Fibroblast of skin of right biceps (primary cell): ENCODE measurements at regions not wholly inside any gene's neighbourhood (a gene's known extent, or its start where the extent isn't known, plus 50 kb on each side); places are given as distances from the start of the nearest gene placed in this dataset.
"Not testable (repeated sequence)": the region's sequence is repeated elsewhere in the genome, so short reads cannot be mapped to it uniquely, and the experiment has no call there.

ENCODE experiments used
- DNase-seq: peaks from one replicate; pipeline ENCODE4 v3.0.0-alpha.2; 2013

DNA sequence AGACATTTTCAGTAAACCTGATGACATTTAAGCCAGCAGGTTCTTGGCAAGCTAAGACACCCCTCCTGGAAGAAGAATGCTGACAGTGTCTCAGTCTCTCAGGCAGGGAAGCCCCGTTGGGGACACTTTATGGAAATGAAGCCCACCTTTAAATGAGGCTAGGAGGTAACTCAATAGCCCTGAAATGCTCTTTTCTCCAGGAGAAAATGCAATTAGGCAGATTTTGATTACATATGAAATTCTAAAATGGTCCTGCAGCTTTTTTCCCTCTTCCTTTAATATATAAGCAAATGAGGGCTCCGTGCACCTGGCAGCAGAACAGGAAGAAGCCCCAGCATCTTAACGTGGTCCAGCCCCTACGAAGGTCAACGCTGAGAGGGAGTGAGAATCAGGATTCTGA lies 65.8 kb upstream of the CHST15 start:
- no peak for DNase-seq

DNA sequence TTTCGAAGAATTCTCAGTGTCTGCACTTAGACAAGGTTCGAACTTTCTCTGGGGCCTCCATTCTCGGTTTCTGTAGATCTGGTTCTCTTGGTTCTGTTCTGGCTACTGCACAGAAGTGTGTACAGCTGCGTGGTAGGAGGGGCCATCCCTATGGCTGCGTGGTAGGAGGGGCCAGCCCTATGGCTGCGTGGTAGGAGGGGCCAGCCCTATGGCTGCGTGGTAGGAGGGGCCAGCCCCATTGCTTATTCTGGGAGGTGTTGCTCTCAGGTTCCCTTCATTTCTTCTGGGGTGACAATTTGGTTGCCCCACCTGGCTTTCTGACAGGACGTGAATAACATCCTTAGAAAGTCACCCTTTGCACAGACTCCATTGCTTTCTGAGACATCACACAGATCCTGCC lies 65.2 kb upstream of the CHST15 start:
- DNase-seq = no peak

DNA sequence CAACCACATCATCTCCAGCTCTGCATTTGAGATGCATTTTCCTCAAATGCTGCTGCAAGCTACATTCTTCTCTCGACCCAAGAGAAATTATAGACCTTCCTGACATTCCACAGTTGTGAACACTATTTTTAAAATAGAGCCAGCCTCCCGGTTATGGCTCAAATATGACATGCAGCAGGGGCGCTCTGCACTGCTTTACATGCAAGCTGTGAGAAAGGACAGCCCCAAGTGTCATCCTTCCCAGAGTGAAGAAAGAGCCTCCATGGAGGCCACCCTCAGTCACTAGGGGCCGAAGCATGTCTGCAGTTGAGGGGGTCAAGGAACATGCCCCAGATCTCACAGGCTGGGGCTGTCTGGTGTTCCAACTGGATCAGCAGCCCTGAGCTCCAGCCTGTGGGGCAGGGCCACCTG lies 63.9 kb upstream of the CHST15 start:
- peak; percentile 38 for DNase-seq

DNA sequence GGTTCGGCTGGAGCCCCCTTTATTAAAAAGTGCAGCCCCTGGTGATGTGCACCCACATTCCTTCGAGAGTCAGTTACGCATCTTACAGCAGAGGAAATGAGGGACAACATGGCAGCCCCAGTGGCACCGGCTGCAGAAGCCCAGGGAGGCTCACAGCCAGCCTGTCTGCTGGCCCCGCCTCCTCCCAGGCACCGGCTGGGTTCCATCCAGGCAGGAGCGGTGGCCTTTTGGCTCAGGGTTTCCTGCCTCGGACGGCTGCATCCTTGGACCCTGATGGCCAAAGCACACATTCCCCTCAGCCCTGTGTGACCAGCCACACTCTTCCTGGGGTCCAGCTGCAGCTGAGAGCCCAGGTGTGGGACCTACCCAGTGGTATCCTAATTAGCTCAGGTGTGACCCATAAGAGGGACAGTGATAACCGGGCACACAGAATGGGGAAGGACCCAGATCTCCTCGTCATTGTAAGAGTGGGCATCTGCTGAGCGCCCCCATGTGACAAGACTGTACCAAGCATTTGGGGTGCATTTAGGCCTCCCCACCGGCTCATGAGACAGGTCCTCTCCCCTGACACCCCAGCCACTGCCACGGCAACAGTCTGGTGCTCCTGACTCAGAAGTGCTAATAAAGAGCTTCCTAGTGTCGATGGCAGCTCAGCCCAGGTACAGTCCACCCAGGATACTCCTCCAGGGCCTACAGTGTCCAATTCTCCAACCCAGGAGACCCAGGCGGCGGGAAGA lies 63.3 kb upstream of the CHST15 start:
- no peak for DNase-seq

- DNase-seq = no peak
Measured at GRCh38 chr10:124155781-124156435, 62.5 kb upstream of the CHST15 start.

- peak; percentile 86 for DNase-seq
Measured at GRCh38 chr10:124153023-124153826, 59.8 kb upstream of the CHST15 start.

- DNase-seq = peak; percentile 56
Measured at GRCh38 chr10:124152139-124153022, 59.0 kb upstream of the CHST15 start.

DNA sequence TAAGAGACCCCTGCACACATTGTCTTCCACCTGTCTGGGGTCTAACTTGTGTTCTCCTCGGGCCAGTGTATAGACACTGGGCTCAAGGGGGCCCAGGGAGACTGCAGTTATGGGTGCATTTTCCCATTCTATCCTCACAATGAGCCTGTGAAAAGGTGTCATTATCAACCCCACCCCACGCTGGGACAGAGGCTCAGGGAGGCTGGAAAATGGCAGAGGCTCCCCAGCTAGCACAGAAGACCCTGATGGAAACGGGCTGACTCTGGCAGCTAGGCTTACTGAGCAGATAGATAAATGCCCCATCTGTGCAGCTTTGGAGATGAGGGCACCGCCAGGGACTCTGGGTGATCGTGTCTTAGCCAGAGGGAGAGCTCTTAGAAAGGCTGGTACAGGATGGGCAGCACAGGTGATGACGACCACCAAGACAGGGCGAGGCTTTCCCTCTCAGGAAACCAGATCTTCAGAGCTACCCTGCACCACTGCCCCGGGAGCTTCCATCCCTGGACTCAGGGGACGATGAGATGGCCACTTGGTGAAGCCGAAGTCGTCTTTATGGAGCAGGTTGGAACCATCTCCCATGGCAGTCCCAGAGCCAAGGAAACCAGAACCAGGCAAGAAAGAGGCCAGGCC lies 58.2 kb upstream of the CHST15 start:
- no peak for DNase-seq

DNA sequence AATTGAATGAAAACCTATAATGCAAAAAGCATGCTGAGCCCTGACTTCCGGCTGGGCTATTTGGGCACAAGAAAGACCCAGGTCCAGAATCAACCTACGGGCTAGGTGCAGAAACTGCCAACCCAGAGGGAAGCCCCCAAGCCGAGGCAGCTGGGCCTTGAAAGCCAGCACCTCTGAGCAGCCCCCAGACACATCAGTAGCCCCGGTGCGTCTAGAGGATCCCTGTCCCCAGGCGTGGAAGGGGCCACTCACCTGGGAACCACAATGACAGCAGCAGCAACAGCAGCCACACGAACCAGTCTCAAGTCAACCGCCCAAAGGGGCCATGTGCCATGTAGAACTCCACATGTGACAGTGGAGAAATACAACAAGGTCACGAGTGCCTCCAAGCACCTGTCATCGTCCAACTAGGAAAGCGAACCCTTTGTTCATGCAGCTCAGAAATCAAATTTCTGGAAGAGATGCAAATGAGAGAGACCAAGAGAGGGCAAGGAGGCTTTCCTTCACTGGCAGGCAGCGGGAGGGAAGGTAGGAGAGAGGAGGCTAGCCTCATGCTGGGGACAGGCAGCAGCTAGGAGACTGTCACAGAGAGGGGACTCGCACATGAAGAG lies 57.5 kb upstream of the CHST15 start:
- no peak for DNase-seq

DNA sequence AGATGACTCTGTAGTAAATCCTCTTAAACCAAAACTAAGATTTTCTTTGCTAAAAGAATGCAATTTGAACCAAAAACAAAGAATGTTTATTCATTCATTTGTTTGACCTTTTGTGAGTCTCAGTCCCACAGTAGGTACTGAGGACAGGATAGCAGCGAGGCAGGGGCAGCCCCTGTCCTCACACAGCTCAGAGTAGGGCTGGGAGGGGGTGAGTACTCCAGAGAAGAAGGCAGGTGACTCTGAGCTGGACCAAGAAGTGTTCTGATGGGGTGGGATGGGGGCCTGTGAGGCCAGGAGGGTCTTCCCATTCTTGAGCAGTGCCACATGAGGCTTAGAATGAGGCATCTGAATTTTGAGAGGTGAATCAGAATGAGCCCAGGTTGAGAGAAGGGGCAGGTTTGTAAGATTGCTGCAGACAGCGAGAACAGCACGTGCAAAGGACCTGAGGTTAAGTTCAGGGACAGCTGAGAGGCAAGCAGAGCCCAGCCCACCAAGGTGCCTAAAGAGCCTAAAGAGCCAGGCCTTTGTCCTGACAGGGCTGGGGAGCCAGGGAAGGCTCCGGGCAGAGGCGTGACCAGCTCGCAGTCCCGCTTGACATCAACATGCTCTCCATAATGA lies 56.9 kb upstream of the CHST15 start:
- no peak for DNase-seq

DNA sequence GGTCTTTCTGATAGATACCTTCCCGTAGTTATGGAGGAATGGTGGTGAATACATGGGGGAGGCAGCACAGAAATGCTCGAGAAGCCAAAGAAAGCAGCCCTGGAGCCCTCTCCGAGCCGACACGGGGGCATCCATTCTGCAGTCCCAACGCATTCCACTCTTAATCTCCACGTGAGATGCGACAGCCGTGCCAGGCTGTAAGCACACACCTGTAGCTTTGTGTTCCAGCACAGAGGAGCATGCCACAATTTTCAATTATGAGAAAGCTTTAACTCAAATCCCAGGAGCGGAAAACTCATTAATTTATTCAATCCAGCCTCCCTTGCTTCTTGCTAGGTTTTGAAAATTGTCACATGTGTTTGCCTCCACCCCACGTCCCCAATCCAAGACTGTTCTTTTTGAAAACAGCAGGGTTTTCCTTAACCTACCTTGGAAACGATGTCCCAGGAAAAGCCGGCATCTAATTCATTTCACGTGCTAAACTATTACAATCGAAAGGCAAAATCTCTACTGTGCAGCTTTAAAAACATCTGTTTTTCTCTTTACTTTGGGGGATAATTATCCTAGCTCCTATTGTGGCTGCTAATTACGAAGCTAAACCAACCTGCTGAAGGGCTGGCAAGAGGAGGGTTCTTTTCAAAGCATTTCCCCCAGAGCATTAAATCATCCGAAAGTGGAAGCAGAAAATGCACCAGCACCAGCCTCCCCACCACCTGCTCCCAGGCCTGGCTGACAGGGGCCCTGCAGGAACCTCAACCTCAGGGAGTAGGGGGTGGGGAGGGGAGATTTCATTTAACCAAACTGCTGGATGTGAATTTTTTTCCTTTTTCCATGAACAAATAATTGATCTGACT lies 56.0 kb upstream of the CHST15 start:
- DNase-seq = no peak

DNA sequence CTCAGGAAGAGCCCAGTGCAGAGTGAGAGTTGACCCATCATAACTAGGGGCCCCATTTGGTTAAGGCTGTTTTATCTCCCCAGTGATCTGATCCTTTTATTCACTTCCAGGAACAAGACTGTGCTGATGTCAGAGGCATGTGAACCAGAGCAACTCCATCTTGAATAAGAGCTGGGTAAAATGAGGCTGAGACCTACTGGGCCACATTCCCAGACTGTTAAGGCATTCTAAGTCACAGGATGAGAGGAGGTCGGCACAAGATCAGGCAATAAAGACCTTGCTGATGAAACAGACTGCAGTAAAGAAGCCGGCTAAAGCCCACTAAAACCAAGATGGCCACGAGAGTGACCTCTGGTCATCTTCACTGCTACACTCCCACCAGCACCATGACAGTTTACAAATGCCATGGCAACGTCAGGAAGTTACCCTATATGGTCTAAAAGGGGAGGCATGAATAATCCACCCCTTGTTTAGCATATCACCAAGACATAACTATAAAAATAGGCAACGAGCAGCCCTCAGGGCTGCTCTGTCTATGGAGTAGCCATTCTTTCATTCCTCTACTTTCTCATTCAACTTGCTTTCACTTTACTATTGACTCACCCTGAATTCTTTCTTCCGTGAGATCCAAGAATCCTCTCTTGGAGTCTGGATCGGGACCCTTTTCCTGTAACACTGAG lies 55.3 kb upstream of the CHST15 start:
- DNase-seq = not testable (repeated sequence)

DNA sequence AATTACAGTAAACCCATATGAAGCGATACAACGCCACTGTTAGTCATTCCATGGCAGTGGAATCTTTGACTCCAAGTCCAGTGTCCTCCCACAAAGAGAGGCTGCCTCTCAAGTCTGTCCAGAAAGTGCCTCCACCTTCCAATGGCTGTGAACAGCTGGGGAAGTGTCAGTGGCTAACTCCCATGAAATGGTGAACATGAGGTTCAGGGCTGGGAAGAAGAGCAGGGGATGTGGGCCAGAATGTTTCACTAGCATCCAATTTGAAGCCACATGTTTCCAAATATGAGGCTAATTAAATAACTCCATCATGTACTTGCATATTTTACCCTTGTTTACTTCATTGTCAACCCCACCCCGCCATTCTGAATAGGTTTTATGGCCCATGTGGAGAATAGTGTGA lies 53.1 kb upstream of the CHST15 start:
- no peak for DNase-seq

DNA sequence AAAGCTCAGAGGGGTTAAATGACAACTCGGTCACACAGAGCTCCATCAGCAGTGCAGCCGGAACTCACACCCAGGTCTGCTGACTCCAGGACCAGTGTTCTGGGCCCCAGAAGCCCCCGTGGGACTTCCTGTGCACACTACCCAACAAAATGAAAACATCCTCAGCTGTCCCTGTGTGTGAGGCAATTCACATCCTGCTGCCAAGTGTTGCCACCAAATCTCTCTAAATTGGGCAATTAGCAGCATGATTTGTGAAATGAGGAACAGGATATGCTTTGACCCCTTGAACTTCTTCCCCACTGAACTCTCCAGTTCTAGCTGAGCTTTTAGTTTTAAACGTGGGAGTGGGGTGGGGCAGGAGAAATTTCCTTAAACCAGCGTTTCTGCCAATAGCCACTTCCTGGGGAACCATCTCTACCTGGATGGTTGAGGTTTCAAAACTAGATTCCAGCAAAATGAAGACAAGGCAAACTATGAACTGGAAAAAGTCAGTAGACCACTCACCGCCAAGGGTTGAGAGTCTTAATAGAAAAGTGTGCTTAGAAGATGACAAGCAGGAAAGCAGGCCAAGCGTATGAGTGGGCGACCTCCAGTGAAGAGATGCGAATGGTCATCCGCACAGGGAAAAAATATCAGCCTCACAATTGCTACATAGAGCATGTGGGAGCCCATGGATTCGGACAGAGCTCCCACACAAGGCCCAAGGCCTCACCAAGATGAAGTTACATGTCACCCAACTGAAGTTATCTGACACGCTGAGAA lies 51.9 kb upstream of the CHST15 start:
- no peak for DNase-seq

DNA sequence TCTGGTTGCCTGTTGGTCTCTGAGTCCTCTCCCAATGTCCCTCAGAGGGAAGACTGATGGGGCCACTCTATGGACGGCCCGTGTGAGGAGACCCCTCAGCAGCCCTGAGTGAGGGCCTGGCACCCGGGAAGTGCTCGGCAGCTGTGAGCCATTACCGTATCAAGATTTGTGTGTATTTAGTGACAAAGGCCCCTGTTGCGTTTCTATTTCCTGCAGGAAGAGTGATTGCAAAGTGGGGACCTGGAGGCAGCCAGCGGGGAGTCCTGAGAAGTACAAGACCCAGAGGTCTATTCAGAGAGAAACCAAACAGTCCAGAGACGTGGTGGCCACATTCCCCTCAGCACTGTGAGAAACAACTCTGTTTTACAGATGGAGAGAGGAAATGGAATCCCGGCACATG lies 51.1 kb upstream of the CHST15 start:
- no peak for DNase-seq

- no peak for DNase-seq
Measured at GRCh38 chr10:124143721-124144120, 50.3 kb upstream of the CHST15 start.
